ENCODE measurements at regions not wholly inside any gene's neighbourhood (a gene's known extent, or its start where the extent isn't known, plus 50 kb on each side); places are given as distances from the start of the nearest gene placed in this dataset.

DNA sequence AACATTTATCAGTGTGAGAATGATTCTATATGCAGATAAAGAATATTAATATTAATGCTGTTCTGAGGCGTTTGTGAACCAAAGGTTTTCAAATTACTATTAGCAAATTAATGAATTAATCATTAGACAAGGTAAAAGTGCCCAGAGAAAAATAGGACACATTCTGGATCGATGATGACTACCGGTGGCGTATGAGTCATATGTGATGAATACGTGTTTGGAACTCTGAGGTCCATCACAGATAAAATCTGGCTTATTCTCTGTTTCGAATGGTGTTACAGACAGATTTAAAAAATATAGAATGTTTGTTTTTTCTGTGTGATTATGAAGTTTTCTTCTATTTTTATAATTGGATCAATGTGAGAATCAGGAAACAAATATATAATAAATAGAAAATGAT lies 79.2 kb upstream of the RTL1 start:
- no peaks in the 10 kb centered on the region for H3K9me3 ChIP-seq (ENCODE audit: control insufficient read depth, low read length)
- 83% methylated on average over 6 of the region's 6 CpGs for WGBS
- no peaks in the 10 kb centered on the region for H3K4me1 ChIP-seq (ENCODE audit: control insufficient read depth, insufficient read depth, low read length)
- intact Hi-C loops (cut with DNase I) = no loop called here
- no peak overlapping the region for H3K27ac ChIP-seq (ENCODE audit: low read length)
- DNase-seq (no peak), ATAC-seq (no peak)
- no peak overlapping the region for H3K4me3 ChIP-seq (ENCODE audit: low read length)
- H3K27me3 ChIP-seq (ENCODE audit: control insufficient read depth, insufficient read depth) = no peaks in the 10 kb centered on the region

DNA sequence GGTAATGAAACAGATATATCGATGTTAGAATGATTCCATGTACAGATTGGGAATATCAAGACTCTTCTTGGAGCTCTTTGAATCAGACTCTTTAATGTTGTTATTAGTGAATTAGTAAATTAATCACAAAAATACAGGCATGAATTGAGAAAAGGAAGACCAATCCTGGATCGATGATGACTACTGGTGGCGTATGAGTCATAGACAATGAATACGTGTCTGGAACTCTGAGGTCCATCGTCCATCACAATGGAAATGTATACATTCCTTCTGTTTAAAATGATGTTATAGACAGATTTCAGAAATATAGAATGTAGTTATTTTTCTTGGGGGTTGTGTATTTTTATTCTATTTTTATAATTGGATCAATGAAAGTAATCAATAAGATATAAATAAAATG lies 80.2 kb upstream of the RTL1 start:
- no peak for ATAC-seq
- Histone ChIP-seq H3K9me3 (ENCODE audit: control insufficient read depth, low read length) (no peaks in the 10 kb centered on the region), H3K4me3 (ENCODE audit: low read length) (no peak overlapping the region), H3K27me3 (ENCODE audit: control insufficient read depth, insufficient read depth) (no peaks in the 10 kb centered on the region), H3K4me1 (ENCODE audit: control insufficient read depth, insufficient read depth, low read length) (no peaks in the 10 kb centered on the region), H3K27ac (ENCODE audit: low read length) (no peak overlapping the region)
- WGBS = 92% methylated on average over 5 of the region's 5 CpGs
- DNase-seq = no peak
- intact Hi-C loops (cut with DNase I) = no loop called here

DNA sequence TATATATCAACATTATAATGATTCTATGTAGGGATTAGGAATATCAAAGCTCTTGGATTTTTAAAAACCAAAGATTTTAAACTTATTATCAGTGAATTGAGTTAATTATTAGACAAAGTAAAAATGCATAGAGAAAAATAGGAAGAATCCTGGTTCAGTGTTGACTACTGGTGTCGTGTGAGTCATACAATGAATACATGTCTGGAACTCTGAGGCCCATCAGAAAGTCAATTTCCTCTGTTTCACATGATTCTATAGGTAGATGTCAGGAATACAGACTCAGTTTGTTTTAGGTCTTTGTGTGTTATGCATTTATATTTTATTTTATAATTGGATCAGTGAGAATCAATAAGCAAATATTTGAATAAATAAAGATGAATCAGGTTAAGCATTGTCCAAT lies 84.5 kb upstream of the RTL1 start:
- no peak overlapping the region for H3K4me3 ChIP-seq (ENCODE audit: low read length)
- intact Hi-C loops (cut with DNase I) = no loop called here
- no peak for ATAC-seq
- DNase-seq = no peak
- 87% methylated on average over 1 of the region's 1 CpG for WGBS
- H3K27me3 ChIP-seq (ENCODE audit: control insufficient read depth, insufficient read depth) = no peaks in the 10 kb centered on the region
- H3K27ac ChIP-seq (ENCODE audit: low read length) = no peak overlapping the region
- no peaks in the 10 kb centered on the region for H3K9me3 ChIP-seq (ENCODE audit: control insufficient read depth, low read length)
- H3K4me1 ChIP-seq (ENCODE audit: control insufficient read depth, insufficient read depth, low read length) = no peaks in the 10 kb centered on the region

DNA sequence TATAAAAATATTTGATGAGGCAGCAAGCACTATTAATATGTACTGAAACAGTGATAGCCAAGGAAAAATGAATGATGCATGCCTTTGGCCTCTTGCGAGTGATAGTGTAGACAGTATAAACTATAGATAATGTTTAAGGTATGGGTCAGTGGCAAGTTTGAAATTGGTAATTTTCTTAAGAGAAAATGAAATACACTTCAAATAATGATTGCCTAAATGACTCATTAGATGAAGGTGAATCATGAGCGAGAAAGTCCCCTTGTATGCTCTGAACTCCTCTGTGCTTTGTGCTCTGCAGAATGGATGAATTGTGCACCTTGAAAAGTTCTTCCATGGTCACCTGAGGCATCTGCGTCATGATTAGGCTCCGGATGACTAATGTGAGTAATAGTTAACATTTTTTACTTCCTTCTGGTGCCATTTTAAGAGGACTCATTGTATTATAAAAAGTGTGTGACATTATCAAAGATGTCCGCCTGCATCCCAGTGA lies 84.9 kb upstream of the RTL1 start:
- 79% methylated on average over 5 of the region's 5 CpGs for WGBS
- H3K27me3 ChIP-seq (ENCODE audit: control insufficient read depth, insufficient read depth) = no peaks in the 10 kb centered on the region
- no peak overlapping the region for H3K27ac ChIP-seq (ENCODE audit: low read length)
- no peaks in the 10 kb centered on the region for H3K4me1 ChIP-seq (ENCODE audit: control insufficient read depth, insufficient read depth, low read length)
- no peaks in the 10 kb centered on the region for H3K9me3 ChIP-seq (ENCODE audit: control insufficient read depth, low read length)
- intact Hi-C loops (cut with DNase I) = no loop called here
- no peak for DNase-seq
- no peak for ATAC-seq
- H3K4me3 ChIP-seq (ENCODE audit: low read length) = no peak overlapping the region

DNA sequence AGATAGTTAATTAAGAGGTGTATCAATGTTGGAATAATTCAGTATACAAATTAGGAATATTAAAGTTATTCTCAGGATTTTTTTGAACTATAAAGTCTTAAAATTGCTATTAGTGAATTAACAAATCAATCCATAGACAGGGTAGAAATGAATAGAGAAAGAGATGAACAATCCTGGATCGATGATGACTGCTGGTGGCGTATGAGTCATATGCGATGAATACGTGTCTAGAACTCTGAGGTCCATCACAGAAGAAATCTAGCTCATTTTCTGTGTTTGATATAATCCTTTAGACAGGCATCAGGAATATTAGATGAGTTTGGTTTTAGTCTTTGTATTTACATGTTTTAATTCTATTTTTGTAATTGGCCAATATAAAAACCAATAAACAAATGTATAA lies 85.4 kb upstream of the RTL1 start:
- Histone ChIP-seq H3K4me3 (ENCODE audit: low read length) (no peak overlapping the region), H3K27me3 (ENCODE audit: control insufficient read depth, insufficient read depth) (no peaks in the 10 kb centered on the region), H3K27ac (ENCODE audit: low read length) (no peak overlapping the region), H3K9me3 (ENCODE audit: control insufficient read depth, low read length) (no peaks in the 10 kb centered on the region), H3K4me1 (ENCODE audit: control insufficient read depth, insufficient read depth, low read length) (no peaks in the 10 kb centered on the region)
- 92% methylated on average over 4 of the region's 4 CpGs for WGBS
- intact Hi-C loops (cut with DNase I) = no loop called here
- no peak for ATAC-seq
- no peak for DNase-seq

DNA sequence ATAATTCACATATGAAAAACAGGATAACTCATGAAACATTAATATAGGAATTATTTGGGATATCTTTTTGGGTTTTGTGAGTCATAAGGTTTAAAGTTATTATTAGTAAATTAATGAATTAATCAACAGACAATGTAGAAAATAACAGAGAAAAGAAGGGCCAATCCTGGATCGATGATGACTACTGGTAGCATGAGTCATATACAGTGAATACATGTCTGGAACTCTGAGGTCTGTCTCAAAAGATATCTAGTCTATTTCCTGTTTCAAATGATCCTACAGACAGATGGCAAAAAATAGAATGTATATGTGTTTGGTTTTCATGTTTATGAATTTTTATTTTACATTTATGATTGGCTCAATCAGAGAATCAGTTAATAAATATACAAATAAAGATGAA lies 86.4 kb upstream of the RTL1 start:
- no peaks in the 10 kb centered on the region for H3K4me1 ChIP-seq (ENCODE audit: control insufficient read depth, insufficient read depth, low read length)
- H3K9me3 ChIP-seq (ENCODE audit: control insufficient read depth, low read length) = no peaks in the 10 kb centered on the region
- H3K27ac ChIP-seq (ENCODE audit: low read length) = no peak overlapping the region
- H3K27me3 ChIP-seq (ENCODE audit: control insufficient read depth, insufficient read depth) = no peaks in the 10 kb centered on the region
- ATAC-seq (no peak), DNase-seq (no peak)
- intact Hi-C loops (cut with DNase I) = no loop called here
- WGBS = 85% methylated on average over 1 of the region's 1 CpG
- no peak overlapping the region for H3K4me3 ChIP-seq (ENCODE audit: low read length)

DNA sequence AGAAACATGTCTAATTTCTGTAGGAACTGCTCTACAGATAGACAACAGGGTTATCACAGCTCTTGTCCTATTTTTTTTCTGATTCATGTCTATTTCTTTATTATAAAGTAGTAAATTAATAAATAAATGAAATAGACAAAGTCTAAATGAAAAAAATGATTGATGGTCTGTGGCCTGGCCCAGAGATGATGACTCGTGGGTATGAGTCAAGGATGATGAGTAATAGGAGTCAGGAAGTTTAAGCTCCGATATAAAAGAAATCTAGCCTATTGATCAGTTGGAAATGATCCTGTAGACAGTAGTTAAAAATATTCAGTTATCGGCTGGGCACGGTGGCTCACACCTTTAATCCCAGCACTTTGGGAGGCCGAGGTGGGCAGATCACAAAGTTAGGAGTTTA lies 90.6 kb upstream of the RTL1 start:
- 79% methylated on average over 5 of the region's 5 CpGs for WGBS
- no peaks in the 10 kb centered on the region for H3K27me3 ChIP-seq (ENCODE audit: control insufficient read depth, insufficient read depth)
- H3K27ac ChIP-seq (ENCODE audit: low read length) = no peak overlapping the region
- ATAC-seq (no peak), DNase-seq (no peak)
- H3K4me1 ChIP-seq (ENCODE audit: control insufficient read depth, insufficient read depth, low read length) = no peaks in the 10 kb centered on the region
- H3K4me3 ChIP-seq (ENCODE audit: low read length) = no peak overlapping the region
- intact Hi-C loops (cut with DNase I) = no loop called here
- H3K9me3 ChIP-seq (ENCODE audit: control insufficient read depth, low read length) = no peaks in the 10 kb centered on the region

DNA sequence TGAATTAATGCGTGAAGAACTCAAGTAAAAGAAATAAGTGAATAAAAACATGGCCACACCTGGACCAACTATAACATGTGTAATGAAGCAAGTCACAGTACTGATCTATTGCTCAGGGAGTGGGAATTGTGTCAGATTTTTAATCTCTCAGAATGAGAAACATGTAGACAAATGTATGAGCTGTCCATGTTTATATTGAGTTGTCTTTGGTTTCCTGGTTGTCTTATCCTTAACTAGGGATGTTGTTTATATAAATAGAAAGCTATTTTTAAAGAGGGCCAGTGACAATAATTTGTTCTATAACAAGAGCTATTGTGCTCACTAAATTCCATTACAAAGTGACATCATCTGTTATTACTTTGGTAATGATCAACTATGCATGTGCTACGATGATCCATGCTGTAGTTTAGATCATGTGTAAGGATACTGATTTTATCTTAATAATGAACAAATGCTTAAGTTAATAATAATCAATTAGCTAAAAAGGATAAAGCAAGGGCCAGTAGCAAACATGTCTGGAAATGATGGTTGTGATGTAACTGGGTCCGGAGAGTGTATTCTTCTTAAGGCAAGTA lies 91.3 kb upstream of the RTL1 start:
- Histone ChIP-seq H3K4me1 (ENCODE audit: control insufficient read depth, insufficient read depth, low read length) (no peaks in the 10 kb centered on the region), H3K27ac (ENCODE audit: low read length) (no peak overlapping the region), H3K4me3 (ENCODE audit: low read length) (no peak overlapping the region), H3K9me3 (ENCODE audit: control insufficient read depth, low read length) (no peaks in the 10 kb centered on the region), H3K27me3 (ENCODE audit: control insufficient read depth, insufficient read depth) (no peaks in the 10 kb centered on the region)
- intact Hi-C loops (cut with DNase I) = no loop called here
- ATAC-seq (no peak), DNase-seq (no peak)
- WGBS = 80% methylated on average over 3 of the region's 3 CpGs

DNA sequence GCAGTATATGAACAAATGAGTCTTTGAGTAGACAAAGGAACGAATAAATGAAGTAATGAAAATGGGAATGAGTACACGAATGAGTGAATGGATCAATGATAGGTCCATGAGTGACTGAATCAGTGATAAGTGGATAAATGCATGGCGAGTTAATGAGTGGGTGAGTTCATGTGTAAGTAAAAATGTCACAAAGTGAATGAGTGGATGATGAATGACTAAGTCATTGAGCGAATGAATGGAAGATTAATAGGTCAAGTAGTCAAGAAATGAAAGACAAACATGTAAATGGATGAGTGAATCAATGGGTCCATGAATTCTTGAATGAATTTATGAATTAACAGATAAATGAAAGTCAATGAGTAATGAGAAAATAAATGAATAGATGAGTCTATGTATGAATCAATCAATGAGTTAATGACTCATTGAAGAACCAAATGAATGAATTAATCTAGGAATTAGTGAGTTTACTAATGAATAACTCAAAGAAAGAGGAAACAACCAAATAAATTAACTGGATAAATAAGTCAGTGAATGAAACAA lies 97.3 kb upstream of the RTL1 start:
- no peaks in the 10 kb centered on the region for H3K9me3 ChIP-seq (ENCODE audit: control insufficient read depth, low read length)
- ATAC-seq = no peak
- intact Hi-C loops (cut with DNase I) = no loop called here
- no peaks in the 10 kb centered on the region for H3K27me3 ChIP-seq (ENCODE audit: control insufficient read depth, insufficient read depth)
- 80% methylated on average over 4 of the region's 4 CpGs for WGBS
- no peaks in the 10 kb centered on the region for H3K4me1 ChIP-seq (ENCODE audit: control insufficient read depth, insufficient read depth, low read length)
- no peak overlapping the region for H3K27ac ChIP-seq (ENCODE audit: low read length)
- no peak for DNase-seq
- H3K4me3 ChIP-seq (ENCODE audit: low read length) = no peak overlapping the region

DNA sequence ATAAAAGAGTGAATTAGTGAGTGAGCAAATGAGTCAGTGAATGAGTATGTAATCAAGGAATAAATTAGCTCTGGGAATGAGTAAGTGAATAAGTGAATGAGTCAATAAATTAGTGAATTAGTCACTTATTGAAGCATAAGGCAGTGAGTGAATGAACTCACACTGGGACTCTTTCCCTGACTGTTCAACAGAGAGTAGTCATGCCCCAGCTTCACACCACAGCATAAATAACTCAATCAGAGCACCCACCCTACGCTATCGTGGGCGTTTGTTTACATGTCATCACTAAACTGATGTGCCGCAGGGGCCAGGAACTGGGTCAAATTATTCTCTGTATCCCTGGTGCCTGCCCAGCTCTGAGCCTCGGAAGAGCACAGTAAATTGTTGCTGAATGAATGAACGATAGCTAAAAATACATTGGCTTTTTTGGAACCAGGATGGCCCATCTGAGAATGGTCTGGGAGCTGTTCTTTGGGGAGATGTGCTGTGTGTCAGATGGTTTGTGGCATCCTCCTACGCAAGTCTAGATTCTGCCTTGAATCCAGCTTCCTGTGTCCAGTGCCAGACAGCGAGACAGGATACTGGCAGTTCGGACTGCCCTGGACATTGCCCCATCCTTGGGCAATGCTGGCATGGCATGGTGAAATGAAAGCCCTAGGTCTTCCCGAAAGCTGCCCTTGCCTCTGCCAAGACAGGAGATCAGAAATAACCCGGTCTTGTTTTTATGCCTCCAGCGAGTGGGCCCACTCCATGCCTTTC lies 98.0 kb upstream of the RTL1 start:
- Histone ChIP-seq H3K4me1 (ENCODE audit: control insufficient read depth, insufficient read depth, low read length) (no peaks in the 10 kb centered on the region), H3K27me3 (ENCODE audit: control insufficient read depth, insufficient read depth) (no peaks in the 10 kb centered on the region), H3K4me3 (ENCODE audit: low read length) (no peak overlapping the region), H3K9me3 (ENCODE audit: control insufficient read depth, low read length) (no peaks in the 10 kb centered on the region), H3K27ac (ENCODE audit: low read length) (no peak overlapping the region)
- ATAC-seq = peak in 1 of 2 donors; percentile 16
- peak in 1 of 3 donors; percentile 29 for DNase-seq
- WGBS = 59% methylated on average over 12 of the region's 12 CpGs
- intact Hi-C loops (cut with DNase I) = no loop called here

DNA sequence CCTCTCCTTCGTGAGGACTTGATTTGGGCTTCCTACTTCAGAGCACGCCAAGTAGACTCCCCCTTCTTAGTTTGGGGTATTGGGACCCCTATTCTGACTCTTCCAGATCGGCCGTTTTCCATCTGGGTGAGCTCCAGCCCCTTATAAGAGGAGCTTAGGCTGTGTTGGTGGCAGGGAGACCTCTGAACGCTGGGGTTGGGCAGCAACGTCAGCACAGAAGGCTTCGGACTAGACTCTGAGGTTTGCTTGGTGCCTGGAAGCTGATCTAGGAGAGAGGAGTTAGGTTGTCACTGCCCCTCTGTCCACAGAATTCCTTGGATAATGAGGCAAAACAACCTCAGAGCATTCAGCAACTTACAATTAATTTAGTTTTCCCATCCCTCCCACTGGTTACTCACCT lies 99.2 kb upstream of the RTL1 start:
- Histone ChIP-seq H3K27me3 (ENCODE audit: control insufficient read depth, insufficient read depth) (no peaks in the 10 kb centered on the region), H3K4me3 (ENCODE audit: low read length) (no peak overlapping the region), H3K4me1 (ENCODE audit: control insufficient read depth, insufficient read depth, low read length) (no peaks in the 10 kb centered on the region), H3K9me3 (ENCODE audit: control insufficient read depth, low read length) (no peaks in the 10 kb centered on the region), H3K27ac (ENCODE audit: low read length) (no peak overlapping the region)
- ATAC-seq (no peak), DNase-seq (no peak)
- intact Hi-C loops (cut with DNase I) = no loop called here
- WGBS = 71% methylated on average over 7 of the region's 7 CpGs
